Renal pelvis (tissue), 1 donor: ENCODE measurements at regions not wholly inside any gene's neighbourhood (a gene's known extent, or its start where the extent isn't known, plus 50 kb on each side); places are given as distances from the start of the nearest gene placed in this dataset.

ENCODE experiments used
- DNase-seq: peaks from one replicate; pipeline ENCODE4 v3.0.0-alpha.2; 2013

DNA sequence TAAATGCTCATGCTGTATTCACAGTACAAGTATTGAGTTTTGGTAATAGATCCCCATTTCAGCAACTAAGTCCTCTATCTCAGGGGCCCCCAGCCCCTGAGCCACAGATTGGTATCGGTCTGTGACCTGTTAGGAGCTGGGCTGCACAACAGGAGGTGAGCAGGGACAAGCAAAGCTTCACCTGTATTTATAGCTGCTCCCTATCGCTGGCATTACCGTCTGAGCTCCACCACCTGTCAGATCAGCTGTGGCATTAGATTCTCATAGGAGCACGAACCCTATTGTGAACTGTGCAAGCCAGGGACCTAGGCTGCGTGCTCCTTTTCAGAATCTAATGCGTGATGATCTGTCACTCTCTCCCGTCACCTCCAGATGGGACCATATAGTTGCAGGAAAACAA, 262.8 kb upstream of the UBE2E2 start:
- DNase-seq = no peak

DNA sequence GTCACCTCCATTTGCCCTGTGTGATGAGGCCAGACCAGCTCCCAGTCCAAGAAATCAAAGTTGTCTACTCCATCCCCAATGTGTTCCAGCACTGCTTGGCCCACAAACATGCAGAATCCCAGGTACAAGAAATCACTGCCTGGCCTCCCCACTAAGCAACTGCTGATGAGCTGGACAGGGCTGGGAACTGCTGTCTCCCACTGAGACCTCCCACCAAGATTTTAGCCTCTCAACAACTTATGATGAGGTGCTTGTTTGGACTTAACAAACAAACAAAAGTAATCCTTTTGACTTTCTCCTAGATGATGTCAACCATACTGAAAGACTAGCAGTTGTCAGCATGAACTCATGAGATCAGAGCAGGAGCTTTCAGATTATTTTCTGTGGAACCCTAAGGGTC, 260.1 kb upstream of the UBE2E2 start:
- DNase-seq = no peak

DNA sequence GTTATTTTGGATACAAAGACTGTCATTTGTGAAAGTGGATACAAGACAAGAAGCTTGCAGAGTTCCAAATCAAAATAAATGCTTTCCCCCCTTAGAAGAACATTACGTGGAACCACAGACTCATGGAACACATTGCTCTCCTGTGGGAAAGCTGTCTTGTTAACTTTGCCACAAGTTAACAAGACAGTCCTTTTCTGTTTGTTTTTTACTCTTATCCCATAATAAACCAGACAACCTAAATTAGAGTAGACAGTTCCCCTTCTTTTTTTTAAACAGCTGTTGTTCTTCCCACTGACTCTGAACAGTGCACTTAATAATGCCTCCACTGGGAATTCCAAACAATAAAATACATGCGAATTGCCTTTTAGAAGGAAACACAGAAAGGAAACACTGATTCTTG, 255.3 kb upstream of the UBE2E2 start:
- peak; percentile 57 for DNase-seq

DNA sequence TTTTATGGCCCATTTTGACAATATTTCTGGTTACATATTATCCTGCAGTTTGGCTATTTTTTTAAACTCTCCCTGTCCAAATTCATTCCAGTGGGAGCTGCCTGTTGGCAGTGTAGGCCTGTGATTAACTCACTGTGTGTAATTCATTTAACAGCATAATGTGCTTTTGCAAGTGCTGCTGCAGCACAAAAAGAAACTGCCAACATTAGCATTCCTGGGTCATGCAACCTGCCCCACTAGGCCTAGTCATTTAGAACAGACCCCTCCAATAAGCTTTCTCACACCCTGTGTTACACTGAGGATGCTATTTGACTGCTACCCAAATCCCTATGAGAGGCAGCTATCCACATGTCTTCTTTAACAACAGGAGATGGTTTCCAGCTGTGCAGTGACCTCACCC, 251.2 kb upstream of the UBE2E2 start:
- peak; percentile 12 for DNase-seq

DNA sequence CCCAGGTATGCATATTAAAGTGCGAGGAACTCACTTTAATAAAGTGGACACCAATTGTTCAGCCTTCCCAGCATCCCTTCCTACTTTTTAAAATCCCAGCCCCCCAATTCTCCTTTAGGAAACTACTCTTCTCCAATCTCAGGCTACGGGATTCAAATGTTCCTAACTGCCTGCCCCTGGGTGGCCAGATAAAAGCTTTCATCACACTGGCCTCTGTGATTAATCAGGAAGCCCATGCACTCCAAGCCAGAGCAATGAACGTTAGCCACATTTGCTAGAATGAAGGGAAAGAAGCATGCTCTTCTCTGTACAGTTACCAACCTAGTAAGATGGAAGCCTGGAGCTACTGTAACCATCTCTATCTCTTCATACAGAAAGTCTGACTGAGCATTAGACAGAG, 250.3 kb upstream of the UBE2E2 start:
- DNase-seq = no peak

DNA sequence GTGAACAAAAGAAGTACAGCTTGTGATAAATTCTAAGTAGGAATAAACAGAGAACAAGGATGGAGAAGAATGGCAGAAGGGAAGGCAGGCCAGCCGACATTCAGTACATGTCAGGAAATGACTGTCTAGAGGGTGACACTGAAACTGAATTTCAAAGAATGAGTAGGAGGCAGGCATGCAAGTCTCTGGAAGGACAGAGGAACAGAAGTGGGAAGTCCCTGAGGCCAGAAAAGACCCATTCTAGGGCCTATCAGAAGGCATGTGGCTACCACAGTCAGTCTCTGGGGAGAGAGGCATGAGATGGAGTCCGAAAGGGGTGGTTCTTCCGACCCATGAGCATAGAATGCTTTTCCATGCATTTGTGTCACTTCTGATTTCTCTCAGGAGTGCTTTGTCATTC, 243.5 kb upstream of the UBE2E2 start:
- no peak for DNase-seq

DNA sequence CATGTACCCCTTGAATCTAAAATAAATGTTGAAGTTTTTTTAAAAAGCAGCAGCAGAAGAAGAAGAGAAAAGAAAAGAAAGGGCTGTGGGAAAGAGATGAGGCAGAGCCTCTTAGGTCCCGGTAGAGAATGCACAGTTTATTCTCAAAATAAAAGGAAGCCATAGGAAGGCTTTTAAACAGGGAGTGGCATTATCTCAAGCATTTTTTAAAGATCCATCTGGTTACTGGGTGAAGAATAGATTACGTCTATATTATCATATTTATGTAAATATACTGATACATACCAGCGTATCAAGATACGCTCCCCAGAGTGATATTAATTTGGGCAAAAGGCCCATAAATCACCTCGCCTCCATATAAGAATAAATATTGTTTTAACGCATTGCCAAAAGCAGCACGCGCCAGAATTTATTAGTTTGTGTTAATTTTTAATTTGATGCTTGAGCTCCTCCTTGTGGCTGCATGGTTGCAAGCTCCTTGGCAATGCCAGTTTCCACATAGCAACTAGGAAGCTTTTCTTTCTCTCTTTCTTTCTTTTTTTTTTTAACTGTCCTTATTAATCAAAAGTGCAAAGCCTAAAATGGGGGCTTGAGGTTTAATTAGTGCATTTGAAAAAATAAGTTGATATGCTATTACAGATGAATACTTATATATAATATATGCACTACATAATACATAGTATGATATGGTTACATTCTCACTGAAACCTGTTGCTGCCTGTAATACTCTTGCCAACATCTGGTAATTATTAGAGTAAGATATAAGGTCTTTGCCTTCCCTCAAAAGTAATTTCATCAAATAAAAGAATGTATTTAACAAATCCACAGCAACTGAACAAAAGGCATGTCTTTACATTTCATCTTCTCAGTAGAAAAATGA, 242.8 kb upstream of the UBE2E2 start:
- peak; percentile 51 for DNase-seq

DNA sequence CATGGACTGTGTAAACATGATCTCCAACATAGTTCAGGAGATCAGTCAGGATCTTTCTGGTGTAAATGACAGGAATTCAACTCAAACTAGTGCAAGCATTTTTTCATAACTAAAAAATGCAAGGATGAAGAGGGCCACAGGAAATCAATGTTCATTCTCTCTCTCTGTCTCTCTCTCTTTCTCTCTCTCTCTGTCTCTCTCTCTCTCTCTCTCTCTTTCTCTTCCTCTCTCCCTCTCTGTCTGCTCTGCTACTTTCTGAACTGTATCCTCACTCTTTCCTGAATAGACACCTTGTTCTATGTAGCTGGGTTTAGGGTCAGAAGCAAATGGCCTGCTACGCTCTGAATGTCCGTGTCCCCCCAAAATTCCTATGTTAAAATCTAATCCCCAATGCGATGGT, 240.9 kb upstream of the UBE2E2 start:
- no peak for DNase-seq

DNA sequence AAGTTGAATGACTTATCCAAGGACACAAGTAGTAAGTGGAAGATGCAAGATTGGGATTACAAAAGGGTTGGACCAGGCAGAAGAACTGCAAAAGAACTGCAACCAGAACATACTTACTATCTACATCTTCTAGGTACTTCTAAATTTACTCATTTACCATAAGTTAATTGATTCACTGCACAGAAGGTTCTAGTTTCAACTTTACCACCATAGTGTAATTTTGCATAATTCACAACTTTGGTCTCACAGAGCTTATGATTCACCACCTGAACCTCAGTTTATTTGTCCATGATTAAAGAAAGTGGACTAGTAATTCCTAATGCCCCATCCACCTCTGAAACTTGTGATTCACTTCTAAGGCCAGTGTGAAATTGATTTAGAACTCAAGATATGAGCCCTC, 236.8 kb upstream of the UBE2E2 start:
- DNase-seq = no peak

DNA sequence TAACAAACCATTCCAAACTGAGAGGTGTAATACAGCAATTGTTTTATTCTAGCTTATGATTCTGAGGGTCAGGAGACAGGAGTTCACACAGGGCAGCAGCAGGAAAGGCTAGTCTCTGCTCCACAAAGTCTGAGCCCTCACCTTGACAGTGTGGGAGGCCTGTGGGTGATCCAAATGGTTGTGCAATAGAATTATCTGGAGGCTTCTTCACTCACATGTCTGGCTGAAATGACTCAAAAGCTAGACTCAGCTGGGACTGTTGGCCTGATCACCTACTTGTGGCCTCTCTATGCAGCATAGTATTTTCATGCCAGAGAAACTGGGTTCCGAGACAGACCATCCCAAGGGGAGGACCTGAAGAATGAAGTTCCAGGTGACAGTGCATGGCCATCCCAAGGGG, 233.9 kb upstream of the UBE2E2 start:
- DNase-seq = no peak

DNA sequence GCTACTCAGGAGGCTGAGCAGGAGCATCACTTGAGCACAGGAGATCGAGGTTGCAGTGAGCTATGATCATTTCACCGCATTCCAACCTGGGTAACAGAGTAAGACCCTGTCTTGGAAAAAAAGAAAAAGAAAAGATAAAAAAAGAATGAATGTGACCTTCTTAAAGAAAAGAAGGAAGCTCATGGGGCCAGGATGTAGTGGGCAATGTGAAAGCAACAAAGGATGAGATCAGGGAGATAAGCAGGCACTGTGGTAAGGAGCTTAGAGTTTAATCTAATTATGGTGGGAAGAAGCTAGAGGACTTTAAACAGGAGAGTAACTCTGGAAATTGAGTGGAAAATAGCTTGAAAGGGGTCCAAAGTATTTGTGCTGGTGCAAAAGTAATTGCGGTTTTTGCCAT, 231.6 kb upstream of the UBE2E2 start:
- DNase-seq = no peak

DNA sequence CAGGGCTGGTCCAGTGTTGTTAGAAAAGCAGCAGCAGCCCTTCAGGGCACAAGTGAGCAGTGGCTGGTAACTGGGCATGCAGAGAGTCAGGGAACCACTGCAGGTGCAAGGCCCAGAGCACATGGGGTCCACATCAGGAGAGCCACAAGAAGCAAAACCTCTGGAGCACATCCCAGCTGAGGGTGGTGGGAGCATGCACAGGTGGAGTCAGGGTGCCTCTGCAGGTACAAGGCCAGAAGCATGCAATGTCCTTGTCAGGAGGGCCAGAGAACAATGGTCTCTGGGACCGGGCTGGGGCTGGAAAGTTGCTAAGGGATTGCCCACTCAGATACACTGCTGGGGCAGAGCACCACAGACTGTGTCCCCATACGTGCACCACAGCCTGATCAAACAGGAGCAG, 226.1 kb upstream of the UBE2E2 start:
- no peak for DNase-seq

DNA sequence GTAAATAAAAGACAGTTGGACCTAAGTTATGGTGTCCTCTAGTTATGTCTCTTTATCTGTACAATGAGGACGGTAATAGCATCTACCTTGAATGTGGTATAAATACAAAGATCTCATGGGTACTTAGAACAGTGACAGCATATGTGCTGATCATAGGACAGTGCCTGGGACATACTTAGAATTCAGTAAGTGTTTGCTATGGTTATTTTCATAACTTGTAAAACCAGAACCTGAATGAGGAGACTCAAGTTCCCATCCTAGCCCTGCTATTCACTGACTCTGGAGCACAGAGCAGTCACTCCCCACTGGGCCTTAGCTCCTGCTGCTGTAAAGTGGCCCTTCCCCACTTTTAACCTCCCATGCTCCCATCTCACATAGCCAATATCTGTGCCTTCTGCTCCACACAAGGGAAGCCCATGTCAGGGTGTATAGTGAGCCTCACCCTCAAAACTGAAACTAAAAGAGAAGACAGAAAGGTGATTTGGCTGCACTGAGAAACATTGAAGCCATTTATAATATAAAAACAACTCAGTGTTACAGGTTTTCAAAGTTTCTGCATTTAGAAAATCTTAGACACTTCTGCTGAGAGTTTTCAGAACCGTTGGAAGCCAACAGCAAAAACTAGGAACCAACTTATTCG, 225.4 kb upstream of the UBE2E2 start:
- DNase-seq = no peak

DNA sequence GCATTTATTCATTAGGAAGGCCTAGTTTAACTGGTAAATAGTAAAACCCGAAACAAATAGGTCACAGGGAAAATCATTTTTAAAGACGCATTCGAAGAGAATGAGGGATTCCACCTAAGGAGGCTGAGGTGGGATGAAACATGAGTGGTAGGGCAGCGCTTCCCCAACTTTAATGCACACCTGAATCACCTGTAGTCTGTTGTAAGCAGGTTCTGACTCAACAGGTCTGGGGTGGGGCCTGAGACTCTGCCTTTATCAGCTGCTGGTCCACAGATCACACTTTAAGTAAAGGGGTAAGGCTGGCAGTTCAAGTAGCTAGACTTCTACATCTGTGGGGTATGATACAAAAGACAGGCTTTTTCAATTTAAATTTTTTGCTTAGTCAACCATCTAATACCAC, 223.5 kb upstream of the UBE2E2 start:
- DNase-seq = no peak

DNA sequence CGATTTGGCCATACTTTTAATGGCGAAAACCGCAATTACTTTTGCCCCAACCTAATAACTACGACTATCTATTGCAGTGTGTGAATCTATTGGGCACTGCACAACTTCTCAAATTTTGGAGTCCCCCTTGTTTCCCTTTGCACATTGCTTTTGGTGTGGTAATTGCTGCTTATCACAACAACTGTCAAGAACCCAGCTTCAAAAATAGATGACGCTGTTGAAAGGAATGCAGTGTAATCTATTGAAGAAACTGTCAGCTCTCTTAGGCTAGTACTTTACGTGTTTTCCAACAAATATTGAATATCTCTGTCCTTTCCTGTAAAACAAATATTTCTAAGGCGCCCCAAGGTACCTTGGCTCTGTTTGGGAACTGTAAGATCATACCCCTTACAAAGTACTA, 222.8 kb upstream of the UBE2E2 start:
- DNase-seq = no peak

DNA sequence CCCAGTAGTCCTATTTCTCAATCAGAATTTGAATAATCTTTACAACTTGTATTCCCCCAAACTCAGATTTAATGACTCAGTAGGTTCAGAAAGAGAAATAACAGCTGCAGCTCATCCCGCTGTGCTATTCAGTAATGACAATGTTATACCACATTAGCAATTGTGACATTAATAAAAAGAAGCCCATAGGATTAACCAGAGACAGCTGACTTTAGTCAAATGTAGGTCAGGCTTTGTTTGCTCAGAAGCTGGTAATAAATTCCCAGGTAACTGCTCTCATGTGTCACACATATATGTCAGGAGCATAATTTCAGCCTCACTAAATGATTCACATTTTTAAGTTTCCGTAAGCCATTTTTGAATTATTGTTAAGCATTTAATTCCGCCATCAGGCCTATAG, 222.0 kb upstream of the UBE2E2 start:
- no peak for DNase-seq

DNA sequence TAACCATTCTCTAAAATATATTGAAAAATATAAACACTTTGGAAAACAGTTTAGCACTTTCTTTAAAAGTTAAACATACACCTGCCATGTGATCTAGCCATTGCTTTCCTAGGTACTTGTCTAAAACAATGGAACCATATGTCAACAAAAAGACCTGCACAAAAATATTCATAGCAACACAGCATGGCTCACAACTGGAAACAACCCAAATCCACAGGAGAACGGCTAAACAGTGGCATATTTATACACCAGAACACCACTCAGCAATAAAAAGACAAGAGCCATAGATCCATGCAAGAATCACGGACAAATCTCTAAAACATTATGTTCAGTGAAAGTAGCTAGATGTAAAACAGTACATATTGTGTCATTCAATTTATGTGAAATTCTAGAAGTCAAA, 221.3 kb upstream of the UBE2E2 start:
- DNase-seq = no peak

DNA sequence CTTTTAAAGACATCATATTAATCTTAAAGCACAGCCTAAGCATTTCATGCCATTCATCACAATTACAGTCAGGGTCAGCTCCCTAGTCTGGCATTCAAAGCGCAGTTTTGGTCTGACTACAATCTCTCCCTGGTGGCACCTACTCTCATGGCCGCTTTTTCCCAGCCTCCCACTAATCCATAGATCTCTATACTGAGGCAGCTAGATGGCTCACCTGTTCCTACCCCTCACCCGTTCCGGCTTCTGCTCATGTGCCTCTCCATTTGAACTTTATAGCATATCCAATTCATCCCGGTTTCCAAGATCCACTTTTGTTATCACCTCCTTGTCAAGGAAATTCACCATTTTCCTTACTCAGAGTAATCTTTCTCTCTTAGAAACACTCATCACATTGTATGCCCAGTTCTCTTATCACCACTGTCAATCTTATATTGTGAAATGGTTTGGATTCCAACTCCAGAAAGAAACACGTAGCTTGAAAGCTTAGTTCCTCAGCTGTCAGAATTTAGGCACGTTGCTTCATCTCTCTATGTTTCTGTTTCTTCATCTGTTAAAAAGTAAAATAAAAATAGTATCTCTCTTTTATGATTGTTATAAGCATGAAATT, 220.0 kb upstream of the UBE2E2 start:
- no peak for DNase-seq

DNA sequence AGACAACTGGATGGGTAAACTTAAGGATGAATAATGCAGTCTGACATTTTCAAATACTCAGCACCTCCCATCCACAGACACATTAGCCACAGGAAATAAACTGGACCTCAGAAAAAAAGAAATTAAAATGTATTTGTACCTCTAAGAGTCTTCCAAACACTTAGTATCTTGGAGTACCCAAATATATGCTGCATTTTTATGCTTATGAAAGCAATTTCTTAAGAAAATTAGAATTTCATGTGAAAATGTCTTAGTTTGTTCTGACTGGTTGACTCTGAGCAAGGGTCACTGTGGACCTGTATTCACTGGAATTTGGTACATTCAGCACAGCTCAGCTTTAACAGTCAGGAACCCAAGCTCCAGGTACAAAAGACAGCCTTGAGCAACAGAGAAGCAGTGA, 216.2 kb upstream of the UBE2E2 start:
- DNase-seq = no peak

DNA sequence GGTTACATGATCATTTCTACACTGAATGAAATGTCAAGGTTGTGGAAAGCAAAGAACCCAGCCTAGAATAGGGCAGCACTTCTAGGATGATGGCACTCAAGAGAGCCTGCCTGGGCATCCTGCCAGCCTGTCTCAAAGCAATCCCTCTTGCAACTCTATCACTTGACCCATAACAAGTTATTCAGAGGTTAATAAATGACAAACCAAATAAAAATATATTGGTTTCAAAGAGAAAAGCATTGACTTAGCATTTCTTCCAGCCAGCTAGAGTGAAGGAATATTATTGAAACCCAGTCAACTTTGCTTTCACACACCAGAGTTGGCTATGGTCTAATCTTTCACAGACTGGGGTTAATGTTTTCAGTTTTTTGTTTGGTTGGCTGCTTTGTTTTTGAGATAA, 214.6 kb upstream of the UBE2E2 start:
- no peak for DNase-seq

DNA sequence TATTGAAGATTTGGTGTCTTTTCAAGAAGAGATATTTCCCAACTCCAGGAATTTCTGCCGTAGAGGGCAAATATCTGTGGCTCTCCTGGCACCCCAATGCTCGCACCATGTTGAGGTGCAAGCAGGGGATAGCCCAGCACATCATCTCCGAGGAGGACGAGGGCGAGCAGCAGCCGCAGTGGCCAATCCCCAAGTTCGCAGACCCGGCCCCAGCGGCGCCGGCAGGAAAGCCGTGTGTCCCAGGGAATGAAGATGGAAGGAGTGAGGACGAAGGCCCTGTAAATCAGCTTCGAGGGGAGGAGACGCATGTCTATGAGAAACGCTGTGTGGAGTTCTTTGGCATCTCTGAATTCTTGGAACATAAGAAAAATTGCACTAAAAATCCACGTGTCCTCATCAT, 213.4 kb upstream of the UBE2E2 start:
- DNase-seq = no peak

DNA sequence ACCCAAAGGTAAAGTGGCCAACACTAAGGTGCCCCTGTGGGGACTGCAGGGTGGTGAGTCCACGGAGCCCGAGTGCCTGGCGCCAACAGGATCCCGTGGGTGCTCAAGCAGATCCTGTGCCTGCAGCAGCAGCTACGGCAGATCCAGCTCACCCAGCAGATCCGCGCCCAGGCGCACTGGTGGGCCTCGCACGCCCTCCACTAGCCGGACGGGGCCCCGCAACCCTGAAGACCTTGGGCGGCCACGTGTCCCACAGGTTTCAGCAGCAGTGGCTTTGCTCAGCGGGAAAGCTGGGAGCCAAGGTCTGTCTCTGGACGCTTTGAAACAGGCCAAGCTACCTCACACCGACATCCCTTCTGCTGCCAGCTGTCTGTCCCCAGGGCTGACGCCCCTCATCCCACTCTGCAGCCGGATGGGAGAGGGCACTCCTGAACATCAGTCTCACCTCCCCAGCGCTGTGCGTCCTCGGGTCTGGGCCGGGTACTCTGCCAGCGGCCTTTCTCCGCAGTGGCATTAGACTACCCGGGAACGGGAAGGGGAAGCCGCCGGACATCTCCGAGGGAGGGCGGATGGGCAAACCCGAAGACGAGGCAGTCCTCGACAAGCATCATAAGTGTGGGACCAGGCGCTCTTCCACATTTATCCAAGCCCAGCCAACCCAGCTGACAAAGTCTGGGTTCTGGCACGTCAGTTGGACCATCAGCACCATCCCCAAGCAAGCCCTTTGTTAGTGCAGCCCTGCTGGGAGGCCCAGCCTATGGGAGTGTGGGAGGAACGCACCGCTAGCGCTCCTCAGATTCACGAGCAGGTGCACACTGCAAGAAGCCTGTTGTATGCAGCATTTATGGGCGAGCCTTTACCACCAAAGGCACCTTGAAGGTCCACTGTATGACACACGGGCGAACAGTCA, 212.6 kb upstream of the UBE2E2 start:
- no peak for DNase-seq
